Fibroblast of peridontal ligament (primary cell): ENCODE measurements at regions not wholly inside any gene's neighbourhood (a gene's known extent, or its start where the extent isn't known, plus 50 kb on each side); places are given as distances from the start of the nearest gene placed in this dataset.
"Not testable (repeated sequence)": the region's sequence is repeated elsewhere in the genome, so short reads cannot be mapped to it uniquely, and the experiment has no call there.

ENCODE experiments used
- DNase-seq: peaks from one replicate; pipeline ENCODE4 v3.0.0-alpha.2; 2010; ENCODE audit errors: extremely low read depth

GRCh38 chr12:89064780-89065179 is 287.5 kb downstream of the DUSP6 start:
- peak; percentile 61 for DNase-seq

- DNase-seq: no peak
These were observed 288.1 kb downstream of the DUSP6 start for GRCh38 chr12:89064151-89064550.

GRCh38 chr12:89062996-89063395 is 289.3 kb downstream of the DUSP6 start:
- DNase-seq: no peak

DNA sequence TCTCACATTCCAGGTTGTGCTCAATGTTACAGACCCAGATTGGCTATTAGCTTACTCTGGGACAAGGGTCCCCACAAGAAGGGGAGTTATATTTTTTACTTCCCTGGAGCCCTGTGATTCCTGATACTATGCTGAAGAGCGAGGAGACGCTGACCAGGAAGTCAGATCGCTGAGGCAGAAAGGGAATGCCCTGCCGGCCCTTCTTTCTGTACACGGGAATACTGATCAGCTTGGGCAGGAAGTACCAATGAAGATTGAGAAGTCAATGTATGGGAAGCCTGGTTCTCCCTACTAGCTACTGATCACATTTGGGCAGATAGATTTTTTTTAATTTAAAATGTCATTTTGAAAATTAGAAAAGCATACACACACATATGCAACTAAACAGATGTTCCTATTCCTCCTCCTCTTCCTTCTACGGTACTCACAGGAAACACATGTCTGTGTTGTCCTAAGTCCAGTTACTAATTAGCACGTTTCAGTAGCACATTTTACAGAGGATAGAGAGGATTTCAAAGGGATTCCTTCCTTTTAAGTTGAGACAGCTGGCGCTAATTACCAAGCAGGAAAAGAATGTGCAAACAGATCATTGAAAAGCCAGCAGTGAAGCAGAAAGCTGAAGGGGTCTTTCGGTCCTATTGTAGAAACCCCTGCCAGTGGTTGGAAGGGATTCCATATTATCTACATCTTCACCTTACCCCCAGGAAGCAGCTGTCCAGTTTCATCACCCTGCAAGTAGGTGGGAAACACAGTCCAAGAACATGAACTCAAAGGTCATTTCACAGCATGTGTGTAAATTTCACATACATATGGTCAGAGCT is 292.4 kb downstream of the DUSP6 start:
- DNase-seq: no peak

- DNase-seq: no peak
These were observed 293.2 kb downstream of the DUSP6 start for GRCh38 chr12:89059056-89059455.

GRCh38 chr12:89058402-89058801 is 293.9 kb downstream of the DUSP6 start:
- DNase-seq: no peak

GRCh38 chr12:89053817-89054216 is 298.5 kb downstream of the DUSP6 start:
- DNase-seq: not testable (repeated sequence)

DNA sequence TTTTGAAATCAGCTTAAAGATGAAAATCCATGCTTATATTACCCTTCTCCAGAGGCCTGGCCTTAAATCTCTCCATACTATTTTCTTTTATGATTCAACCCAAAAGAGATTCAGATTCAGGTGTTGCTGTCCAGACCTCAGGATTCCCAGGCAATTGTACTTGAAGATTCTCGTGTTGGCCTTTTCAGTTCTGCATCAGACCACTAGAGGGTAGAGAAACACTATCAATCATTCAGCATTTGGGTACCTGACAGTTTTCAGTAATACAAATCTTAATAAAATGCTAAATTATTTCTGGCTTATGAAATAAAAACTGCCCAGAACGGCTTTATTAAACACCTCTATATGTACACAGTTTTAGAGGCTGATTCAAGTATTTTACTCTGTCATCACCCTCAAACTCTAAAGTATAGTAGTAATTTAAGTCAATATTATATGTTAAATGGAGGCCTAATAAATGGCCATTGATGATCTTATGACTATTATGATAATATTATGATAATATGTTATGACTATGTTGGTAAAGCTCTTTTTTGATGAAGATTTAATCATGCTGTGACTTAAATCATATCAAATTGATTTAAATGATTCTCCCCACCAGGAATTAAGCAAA is 301.1 kb downstream of the DUSP6 start:
- DNase-seq: peak; percentile 87

- no peak for DNase-seq
These were observed 304.4 kb downstream of the DUSP6 start for GRCh38 chr12:89047856-89048418.

- no peak for DNase-seq
These were observed 311.2 kb downstream of the DUSP6 start for GRCh38 chr12:89041078-89041477.

GRCh38 chr12:89040146-89040964 is 311.9 kb downstream of the DUSP6 start:
- no peak for DNase-seq

DNA sequence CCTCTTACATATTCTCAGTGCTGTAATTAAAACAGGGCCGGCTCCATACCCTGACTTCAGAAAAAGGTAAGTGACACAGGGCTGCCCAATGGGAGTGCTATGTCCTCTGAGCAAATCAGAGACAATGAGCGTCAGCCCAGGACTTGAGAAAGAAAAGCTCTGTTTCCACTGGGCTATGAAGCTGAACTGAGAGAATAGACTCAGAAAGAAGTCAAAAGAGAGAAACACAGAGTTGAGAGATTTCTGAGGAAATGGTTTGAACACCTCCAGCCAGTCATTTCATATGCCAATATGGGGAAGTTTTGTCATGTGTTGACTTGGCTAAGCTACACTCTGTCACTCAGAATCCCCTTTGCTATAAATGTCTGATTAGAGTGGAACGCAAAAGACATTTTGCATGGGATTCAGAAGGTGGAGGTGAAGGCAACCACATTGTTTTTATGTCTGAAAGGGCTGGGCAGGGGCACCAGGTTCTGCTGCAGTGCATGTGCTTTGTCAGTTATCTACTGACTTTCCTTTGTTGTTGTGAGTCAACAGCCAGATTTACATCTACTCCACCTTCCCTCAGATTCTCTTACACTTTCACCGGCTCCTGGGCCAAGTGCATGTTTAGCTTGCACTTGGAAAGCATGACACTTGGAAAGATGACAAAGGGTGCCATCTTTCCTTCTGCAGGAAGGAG is 313.3 kb downstream of the DUSP6 start:
- DNase-seq: no peak

- no peak for DNase-seq
These were observed 319.2 kb downstream of the DUSP6 start for GRCh38 chr12:89033062-89033461.

- peak; percentile 20 for DNase-seq
These were observed 322.3 kb downstream of the DUSP6 start for GRCh38 chr12:89029961-89030360.

GRCh38 chr12:89024580-89024979 is 327.7 kb downstream of the DUSP6 start:
- no peak for DNase-seq

GRCh38 chr12:89023936-89024335 is 328.4 kb downstream of the DUSP6 start:
- no peak for DNase-seq

GRCh38 chr12:89020689-89021088 is 331.6 kb downstream of the DUSP6 start:
- no peak for DNase-seq

DNA sequence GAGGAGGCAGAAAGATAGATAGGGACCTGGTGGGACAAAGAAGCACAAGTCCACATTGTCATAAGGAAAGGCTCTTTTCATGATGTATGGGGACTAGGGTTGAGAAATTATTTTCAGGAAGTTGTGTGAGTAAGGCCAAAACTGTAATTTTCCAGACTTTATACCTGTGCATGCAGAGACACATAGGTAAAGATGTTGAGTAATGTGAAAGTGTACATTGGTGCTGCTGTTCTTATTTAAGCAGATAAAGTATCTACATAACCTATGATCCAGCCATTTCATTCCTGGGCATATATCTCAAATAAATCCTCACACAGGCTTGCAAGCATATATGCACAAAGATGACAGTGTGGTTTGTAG is 332.2 kb downstream of the DUSP6 start:
- DNase-seq: no peak

GRCh38 chr12:89019439-89020120 is 332.7 kb downstream of the DUSP6 start:
- peak; percentile 90 for DNase-seq

DNA sequence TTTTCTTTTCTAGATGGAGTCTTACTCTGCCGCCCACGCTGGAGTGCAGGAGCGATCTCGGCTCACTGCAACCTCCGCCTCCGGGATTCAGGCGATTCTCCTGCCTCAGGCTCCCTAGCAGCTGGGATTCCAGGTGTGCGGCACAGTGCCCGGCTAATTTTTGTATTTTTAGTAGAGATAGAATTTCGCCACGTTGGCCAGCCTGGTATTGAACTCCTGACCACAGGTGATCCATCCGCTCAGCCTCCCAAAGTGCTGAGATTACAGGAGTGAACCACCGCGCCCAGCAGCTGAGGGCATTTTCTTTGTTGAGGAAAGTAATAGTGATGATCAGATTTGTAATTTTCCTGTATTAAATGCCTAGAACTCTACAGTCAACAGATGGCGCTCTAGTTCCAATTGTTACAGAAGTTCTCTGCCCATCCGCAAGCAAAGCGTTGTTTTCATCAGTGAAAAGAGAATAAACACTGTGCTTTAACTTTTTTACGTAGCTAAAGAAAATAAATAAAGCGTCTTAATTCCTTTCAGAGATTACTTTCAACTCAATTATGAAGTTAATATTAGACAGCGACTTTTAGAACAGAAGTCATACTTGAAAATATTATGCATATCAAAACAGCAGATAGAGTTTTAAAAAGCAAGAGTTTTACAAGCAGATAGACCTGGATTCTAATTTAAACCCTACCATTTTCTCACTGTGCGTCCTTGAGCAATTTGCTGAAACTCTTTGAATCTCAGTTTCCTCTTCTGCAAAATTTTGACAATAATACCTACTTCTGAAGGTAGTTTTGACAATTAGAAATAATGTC is 335.1 kb downstream of the DUSP6 start:
- peak; percentile 89 for DNase-seq
